Loucy (cell line): ENCODE measurements at regions not wholly inside any gene's neighbourhood (a gene's known extent, or its start where the extent isn't known, plus 50 kb on each side); places are given as distances from the start of the nearest gene placed in this dataset.

ENCODE experiments used
- H2AFZ ChIP-seq: fragments of 200-600 bp; sonication (generic); 2 replicates; pipeline ENCODE4 v1.6.0; 2016; ENCODE audit warnings: antibody characterized with exemption, mild to moderate bottlenecking, low read length, moderate library complexity
- H3F3A ChIP-seq: fragments of 200-600 bp; 2 replicates; pipeline ENCODE4 v1.6.0; 2016; ENCODE audit warnings: antibody characterized with exemption, low read depth, mild to moderate bottlenecking
- H3K27me3 ChIP-seq: fragments of 200-600 bp; sonication (generic); 2 replicates; pipeline ENCODE4 v1.6.1; 2014; ENCODE audit warnings: low read length, mild to moderate bottlenecking; ENCODE audit not compliant: insufficient read depth, poor library complexity, severe bottlenecking
- H3K36me3 ChIP-seq: fragments of 200-600 bp; sonication (generic); 2 replicates; pipeline ENCODE4 v1.6.1; 2016; ENCODE audit warnings: low read length; ENCODE audit not compliant: insufficient read depth
- H3K4me1 ChIP-seq: fragments of 200-600 bp; sonication (generic); 2 replicates; pipeline ENCODE4 v1.5.1; 2014; ENCODE audit warnings: low read length, mild to moderate bottlenecking; ENCODE audit not compliant: insufficient read depth, poor library complexity, severe bottlenecking
- H3K4me2 ChIP-seq: fragments of 200-600 bp; sonication (generic); 2 replicates; pipeline ENCODE4 v1.6.0; 2014; ENCODE audit warnings: antibody characterized with exemption, low read length, low read depth, mild to moderate bottlenecking; ENCODE audit not compliant: poor library complexity, severe bottlenecking
- H3K4me3 ChIP-seq: fragments of 200-600 bp; sonication (generic); 2 replicates; pipeline ENCODE4 v1.5.1; 2014; ENCODE audit warnings: low read length, mild to moderate bottlenecking, mixed read lengths; ENCODE audit not compliant: poor library complexity, severe bottlenecking
- H3K79me2 ChIP-seq: fragments of 200-600 bp; sonication (generic); 2 replicates; pipeline ENCODE4 v1.6.1; 2014; ENCODE audit warnings: low read length; ENCODE audit not compliant: insufficient read depth
- H3K9ac ChIP-seq: fragments of 200-600 bp; sonication (generic); 2 replicates; pipeline ENCODE4 v1.6.0; 2014; ENCODE audit warnings: mild to moderate bottlenecking, low read depth, low read length, moderate library complexity; ENCODE audit not compliant: poor library complexity, severe bottlenecking
- H3K9me2 ChIP-seq: fragments of 200-600 bp; sonication (generic); replicated peaks from 2 replicates; pipeline ENCODE4 v1.6.1; 2016; ENCODE audit warnings: low read depth, low read length, mixed read lengths
- H3K9me3 ChIP-seq: fragments of 200-600 bp; sonication (generic); 2 replicates; pipeline ENCODE4 v1.6.1; 2014; ENCODE audit warnings: mild to moderate bottlenecking, antibody characterized with exemption, low read length, low read depth; ENCODE audit not compliant: insufficient read depth
- H4K20me1 ChIP-seq: fragments of 200-600 bp; sonication (generic); 2 replicates; pipeline ENCODE4 v1.6.0; 2014; ENCODE audit warnings: antibody characterized with exemption, low read length, mild to moderate bottlenecking; ENCODE audit not compliant: insufficient read depth, poor library complexity, severe bottlenecking
- EZH2phosphoT487 ChIP-seq: fragments of 200-600 bp; IDR thresholded peaks from 2 replicates; pipeline ENCODE4 v1.6.1; 2018; ENCODE audit warnings: antibody characterized with exemption, mild to moderate bottlenecking, moderate library complexity, borderline replicate concordance
- TF ChIP-seq, protein P1 (sequence below): fragments of 200-600 bp; sonication (generic); conservative IDR thresholded peaks from 2 replicates; pipeline ENCODE4 v1.5.1; 2014; ENCODE audit warnings: mild to moderate bottlenecking, antibody characterized with exemption, low read length

DNA sequence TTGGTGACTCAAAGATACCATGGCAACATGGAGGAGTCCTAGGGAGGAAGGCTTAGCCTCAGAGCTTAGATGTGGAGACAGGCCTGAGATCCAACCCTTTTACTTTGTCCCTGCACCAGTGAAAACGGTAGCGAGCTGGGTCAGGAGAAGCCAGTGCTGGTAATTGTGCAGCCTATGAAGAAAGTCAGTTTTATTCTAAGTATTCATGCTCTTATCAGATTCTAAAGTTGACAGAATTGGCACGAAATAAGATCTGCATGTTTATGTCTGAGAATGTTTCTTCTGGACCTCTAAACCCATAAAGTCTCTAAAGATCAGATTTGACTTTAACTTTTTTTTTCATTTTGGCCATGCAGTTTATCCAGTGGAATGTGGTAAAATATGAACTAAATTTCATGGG, 93.8 kb downstream of the SCG2 start:
- TF ChIP-seq, protein P1, sequence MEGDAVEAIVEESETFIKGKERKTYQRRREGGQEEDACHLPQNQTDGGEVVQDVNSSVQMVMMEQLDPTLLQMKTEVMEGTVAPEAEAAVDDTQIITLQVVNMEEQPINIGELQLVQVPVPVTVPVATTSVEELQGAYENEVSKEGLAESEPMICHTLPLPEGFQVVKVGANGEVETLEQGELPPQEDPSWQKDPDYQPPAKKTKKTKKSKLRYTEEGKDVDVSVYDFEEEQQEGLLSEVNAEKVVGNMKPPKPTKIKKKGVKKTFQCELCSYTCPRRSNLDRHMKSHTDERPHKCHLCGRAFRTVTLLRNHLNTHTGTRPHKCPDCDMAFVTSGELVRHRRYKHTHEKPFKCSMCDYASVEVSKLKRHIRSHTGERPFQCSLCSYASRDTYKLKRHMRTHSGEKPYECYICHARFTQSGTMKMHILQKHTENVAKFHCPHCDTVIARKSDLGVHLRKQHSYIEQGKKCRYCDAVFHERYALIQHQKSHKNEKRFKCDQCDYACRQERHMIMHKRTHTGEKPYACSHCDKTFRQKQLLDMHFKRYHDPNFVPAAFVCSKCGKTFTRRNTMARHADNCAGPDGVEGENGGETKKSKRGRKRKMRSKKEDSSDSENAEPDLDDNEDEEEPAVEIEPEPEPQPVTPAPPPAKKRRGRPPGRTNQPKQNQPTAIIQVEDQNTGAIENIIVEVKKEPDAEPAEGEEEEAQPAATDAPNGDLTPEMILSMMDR, result no peak
- no peak for TF ChIP-seq EZH2phosphoT487

DNA sequence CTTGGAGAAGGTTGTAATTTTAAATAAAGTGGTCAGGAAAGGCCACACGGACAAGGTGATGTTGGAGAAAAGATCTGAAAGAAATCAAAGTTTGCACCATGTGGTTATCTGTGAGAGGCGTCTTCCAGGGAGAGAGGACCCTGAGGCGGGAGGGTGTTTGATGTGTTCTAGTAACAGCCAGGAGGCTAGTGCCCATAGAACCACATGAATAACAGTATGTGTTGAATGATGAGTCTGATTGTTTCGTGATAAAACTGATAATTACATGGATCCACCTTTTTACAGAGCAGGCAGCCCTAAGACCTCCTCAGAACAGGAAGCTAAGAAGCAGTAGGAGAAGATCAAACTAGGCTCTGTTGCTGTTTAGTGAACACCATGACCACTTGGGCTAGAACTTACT, 91.4 kb downstream of the SCG2 start:
- Histone ChIP-seq H3F3A (no peaks in the 10 kb centered on the region), H3K4me3 (no peak overlapping the region), H2AFZ (no peak overlapping the region), H3K4me2 (peak overlapping the region; percentile 30), H3K9me3 (no peaks in the 10 kb centered on the region), H3K9ac (no peak overlapping the region), H3K27me3 (no peaks in the 10 kb centered on the region), H3K4me1 (peaks cover 10% of the 10 kb centered on the region), H4K20me1 (no peaks in the 10 kb centered on the region), H3K79me2 (no peaks in the 10 kb centered on the region), H3K9me2 (no peaks in the 10 kb centered on the region), H3K36me3 (no peaks in the 10 kb centered on the region)
- no peak for TF ChIP-seq EZH2phosphoT487
- TF ChIP-seq, protein P1, result no peak

More for the DNA sequence above, 93.8 kb downstream of the SCG2 start:
- Histone ChIP-seq H3K4me3 (no peak overlapping the region), H3K4me2 (no peak overlapping the region), H4K20me1 (no peaks in the 10 kb centered on the region), H3K27me3 (no peaks in the 10 kb centered on the region), H3K9me3 (no peaks in the 10 kb centered on the region), H3K79me2 (no peaks in the 10 kb centered on the region), H3F3A (no peaks in the 10 kb centered on the region), H3K9me2 (no peaks in the 10 kb centered on the region), H2AFZ (no peak overlapping the region), H3K36me3 (no peaks in the 10 kb centered on the region), H3K4me1 (peaks cover 10% of the 10 kb centered on the region), H3K9ac (no peak overlapping the region)

DNA sequence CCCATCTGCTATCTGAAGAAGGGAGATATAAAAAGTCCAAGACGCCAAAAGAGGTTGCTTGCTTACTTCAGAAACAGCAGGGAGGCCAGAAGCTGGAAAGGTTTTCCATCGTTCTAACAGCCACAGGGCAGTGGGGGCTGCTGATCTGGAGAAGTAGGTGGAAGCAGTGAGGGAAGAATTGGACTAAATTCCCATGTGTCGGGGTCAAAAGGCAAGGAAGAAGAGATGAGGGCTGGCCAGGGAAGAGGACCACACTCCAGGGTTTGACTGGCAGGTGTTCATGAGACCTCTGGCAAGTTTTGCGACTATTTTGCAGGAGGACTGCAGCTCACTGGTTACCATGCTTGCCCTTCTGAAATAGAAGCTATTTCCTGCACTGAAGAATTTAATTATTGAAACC, 91.0 kb downstream of the SCG2 start:
- Histone ChIP-seq H3K9me2 (no peaks in the 10 kb centered on the region), H2AFZ (no peak overlapping the region), H3F3A (no peaks in the 10 kb centered on the region), H3K9ac (no peak overlapping the region), H4K20me1 (no peaks in the 10 kb centered on the region), H3K4me1 (peaks cover 10% of the 10 kb centered on the region), H3K36me3 (no peaks in the 10 kb centered on the region), H3K4me3 (no peak overlapping the region), H3K27me3 (no peaks in the 10 kb centered on the region), H3K4me2 (peak overlapping the region; percentile 30), H3K79me2 (no peaks in the 10 kb centered on the region), H3K9me3 (no peaks in the 10 kb centered on the region)
- TF ChIP-seq, protein P1, result no peak
- TF ChIP-seq EZH2phosphoT487, result no peak
